Endothelial cell of umbilical vein (primary cell): ENCODE measurements at regions not wholly inside any gene's neighbourhood (a gene's known extent, or its start where the extent isn't known, plus 50 kb on each side); places are given as distances from the start of the nearest gene placed in this dataset.

Source experiments
- CTCF ChIP-seq, 2 donors: IDR thresholded peaks; 1 replicate in 1 of 2; 2 replicates in 1 of 2; pipeline ENCODE4 v1.5.1; 2011; ENCODE audit warnings: low read length in 2 of 2, mild to moderate bottlenecking in 2 of 2, moderate library complexity in 2 of 2, control low read depth in 1 of 2, inconsistent platforms in 1 of 2, low read depth in 1 of 2; ENCODE audit not compliant: insufficient read depth in 1 of 2; ENCODE audit errors: extremely low read depth in 1 of 2
- EZH2 ChIP-seq: IDR thresholded peaks from 2 replicates; pipeline ENCODE4 v1.6.1; 2012; ENCODE audit warnings: borderline replicate concordance, low read depth, mild to moderate bottlenecking, moderate library complexity, low read length, inconsistent platforms; ENCODE audit not compliant: severe bottlenecking
- JUN ChIP-seq: IDR thresholded peaks from 2 replicates; pipeline ENCODE4 v1.6.1; 2011; ENCODE audit warnings: borderline replicate concordance, low read depth; ENCODE audit not compliant: insufficient read length, insufficient read depth
- MAX ChIP-seq: IDR thresholded peaks from 2 replicates; pipeline ENCODE4 v1.6.1; 2011; ENCODE audit not compliant: insufficient read depth, insufficient read length
- POLR2A ChIP-seq: IDR thresholded peaks from 2 replicates; pipeline ENCODE4 v1.6.1; 2012; ENCODE audit warnings: low read depth, mild to moderate bottlenecking, control low read depth, low read length

- TF ChIP-seq CTCF (IDR thresholded peaks at IDR 0.05; ENCODE audit: extremely low read depth in 1 of 2, insufficient read depth in 1 of 2, low read depth in 1 of 2, low read length in 2 of 2) (no peak), POLR2A (no peak), JUN (no peak), EZH2 (no peak), MAX (no peak)
These were observed 56.6 kb upstream of the APP start for GRCh38 chr21:26227130-26227529.
